Activated naive CD4-positive, alpha-beta T cell treated with anti-CD3 and anti-CD28 coated beads, Interleukin-2, amount 50 U/mL, for 72 hours (primary cell): ENCODE measurements at regions not wholly inside any gene's neighbourhood (a gene's known extent, or its start where the extent isn't known, plus 50 kb on each side); places are given as distances from the start of the nearest gene placed in this dataset.

Source experiments
- ATAC-seq, 2 donors: fragments of 150-1000 bp; cut with Tn5 transposase; 2 replicates each; pipeline ENCODE4 v1.10.0; 2021; ENCODE audit warnings: mild to moderate bottlenecking in 2 of 2, moderate library complexity in 2 of 2
- DNase-seq, 2 donors: peaks; one replicate each; pipeline ENCODE4 v3.0.0; 2021 to 2022; ENCODE audit warnings: low spot score in 2 of 2
- H3K27ac Mint-ChIP-seq, 2 donors: one replicate each; pipeline ENCODE4 v1.8.0; 2022; ENCODE audit warnings: mild to moderate bottlenecking in 2 of 2, mixed read lengths in 2 of 2
- H3K36me3 Mint-ChIP-seq, 2 donors: one replicate each; pipeline ENCODE4 v1.8.0; 2022; ENCODE audit warnings: mixed read lengths in 2 of 2
- H3K9me3 Mint-ChIP-seq, 2 donors: one replicate each; pipeline ENCODE4 v1.8.0; 2022; ENCODE audit warnings: mixed read lengths in 2 of 2

- peak in 1 of 2 donors; percentile 29 for ATAC-seq
- Mint-ChIP-seq H3K27ac (no peak overlapping the region), H3K9me3 (no peaks in the 10 kb centered on the region), H3K36me3 (no peaks in the 10 kb centered on the region)
- DNase-seq, result peak in 1 of 2 donors; percentile 52
Observed at GRCh38 chr2:207474863-207475485, 54.8 kb upstream of the CREB1 start.

- H3K27ac Mint-ChIP-seq, result peak overlapping the region in 1 of 2 donors; percentile 17
- no peak for ATAC-seq
- DNase-seq, result no peak
- H3K36me3 Mint-ChIP-seq, result no peaks in the 10 kb centered on the region
- H3K9me3 Mint-ChIP-seq, result no peaks in the 10 kb centered on the region
Observed at GRCh38 chr2:207475546-207475945, 54.2 kb upstream of the CREB1 start.

DNA sequence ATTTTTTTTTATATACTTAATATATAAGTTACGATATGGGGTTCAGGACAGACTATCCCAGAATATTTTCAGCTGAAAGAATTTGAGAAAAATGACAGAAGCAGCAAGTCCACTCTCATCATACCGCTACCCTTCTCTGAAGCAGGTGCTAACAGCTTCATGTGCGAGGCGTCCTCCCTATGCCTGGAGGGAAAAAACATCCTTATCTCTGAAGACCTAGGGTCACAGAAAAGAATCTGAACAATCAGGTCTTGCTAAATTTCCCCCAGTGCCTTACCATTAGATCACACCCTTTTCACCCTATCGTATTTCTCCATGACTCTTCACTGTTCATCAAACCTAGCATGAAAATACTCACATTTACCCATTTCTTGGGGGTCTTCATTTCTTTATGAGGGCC, 51.9 kb upstream of the CREB1 start:
- Mint-ChIP-seq H3K36me3 (no peaks in the 10 kb centered on the region), H3K27ac (no peak overlapping the region), H3K9me3 (no peaks in the 10 kb centered on the region)
- DNase-seq (no peak), ATAC-seq (no peak)

DNA sequence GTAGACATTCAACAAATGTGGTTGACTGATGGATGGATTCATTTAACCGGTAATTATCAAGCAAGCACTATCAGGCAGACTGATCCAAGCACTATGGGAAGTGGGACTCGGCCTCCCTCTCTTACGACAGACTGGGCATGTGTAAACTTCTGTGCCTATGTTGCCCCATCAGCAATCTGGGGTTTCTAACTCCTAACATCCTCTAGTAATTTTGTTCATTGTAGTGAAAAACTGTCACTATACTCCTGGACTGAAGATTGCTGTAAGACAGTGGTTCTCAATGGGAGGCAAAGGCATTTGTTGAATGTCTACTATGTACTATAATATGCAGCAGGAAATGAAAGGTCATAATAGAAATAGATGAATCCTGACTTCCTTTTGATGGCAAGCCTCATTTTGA, 51.2 kb upstream of the CREB1 start:
- no peaks in the 10 kb centered on the region for H3K9me3 Mint-ChIP-seq
- peak overlapping the region in 1 of 2 donors; percentile 16 for H3K27ac Mint-ChIP-seq
- DNase-seq (no peak), ATAC-seq (no peak)
- H3K36me3 Mint-ChIP-seq, result no peaks in the 10 kb centered on the region

DNA sequence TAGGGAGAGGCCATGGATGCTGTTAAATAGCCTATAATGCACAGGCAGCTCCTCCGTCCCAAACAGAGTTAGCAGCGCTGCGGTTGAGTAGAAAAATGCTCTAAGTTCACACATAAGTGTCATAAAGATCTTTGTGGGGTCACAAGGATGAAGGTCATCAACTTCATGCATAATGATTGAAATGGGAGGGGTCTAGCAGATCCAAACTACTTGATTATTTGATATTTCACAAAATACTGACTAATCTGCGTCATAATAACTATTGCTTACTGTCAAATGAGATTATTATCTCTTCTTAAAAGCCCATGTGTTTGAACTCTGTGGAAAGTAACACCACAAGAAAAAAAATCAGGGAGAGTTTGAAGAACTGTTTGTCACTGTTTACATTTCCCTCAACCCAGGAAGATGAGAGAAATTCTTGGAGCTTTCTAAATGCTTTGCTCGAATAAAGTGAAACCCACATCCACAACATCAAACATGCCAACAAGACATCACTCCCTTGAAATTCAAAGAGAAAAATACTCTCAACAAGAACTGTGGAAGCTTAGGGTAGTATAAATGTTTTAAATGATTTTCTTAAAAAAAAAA, 50.5 kb upstream of the CREB1 start:
- Mint-ChIP-seq H3K9me3 (no peaks in the 10 kb centered on the region), H3K27ac (peak overlapping the region in 1 of 2 donors; percentile 16), H3K36me3 (no peaks in the 10 kb centered on the region)
- DNase-seq (no peak), ATAC-seq (no peak)
